GM12864 (cell line): ENCODE measurements at regions not wholly inside any gene's neighbourhood (a gene's known extent, or its start where the extent isn't known, plus 50 kb on each side); places are given as distances from the start of the nearest gene placed in this dataset.

Source experiments
- DNase-seq: peaks from one replicate; pipeline ENCODE4 v3.0.0-alpha.2; 2011; ENCODE audit warnings: low read depth
- H3K4me3 ChIP-seq: 2 replicates; pipeline ENCODE4 v1.5.1; 2011; ENCODE audit warnings: mild to moderate bottlenecking, low read depth, low read length, control low read depth
- CTCF ChIP-seq: IDR thresholded peaks from 2 replicates; pipeline ENCODE4 v1.5.1; 2011; ENCODE audit warnings: low read depth, mild to moderate bottlenecking, moderate library complexity, low read length, control low read depth, inconsistent platforms; ENCODE audit errors: missing control alignments

GRCh38 chr3:13214847-13215472 is 141.7 kb upstream of the IQSEC1 start:
- DNase-seq: no peak
- TF ChIP-seq CTCF: no peak

GRCh38 chr3:13213911-13214846 is 140.9 kb upstream of the IQSEC1 start:
- TF ChIP-seq CTCF: no peak
- no peak for DNase-seq
- no peak overlapping the region for H3K4me3 ChIP-seq

More at GRCh38 chr3:13214847-13215472, 141.7 kb upstream of the IQSEC1 start:
- H3K4me3 ChIP-seq: no peak overlapping the region

- no peak overlapping the region for H3K4me3 ChIP-seq
- TF ChIP-seq CTCF: no peak
- no peak for DNase-seq
Observed at GRCh38 chr3:13213490-13213889, 140.3 kb upstream of the IQSEC1 start.

- no peak for TF ChIP-seq CTCF
- H3K4me3 ChIP-seq: no peak overlapping the region
- DNase-seq: no peak
Observed at GRCh38 chr3:13211605-13212210, 138.5 kb upstream of the IQSEC1 start.

GRCh38 chr3:13210221-13210975 is 137.2 kb upstream of the IQSEC1 start:
- no peak for DNase-seq
- no peak for TF ChIP-seq CTCF

GRCh38 chr3:13209634-13209997 is 136.4 kb upstream of the IQSEC1 start:
- H3K4me3 ChIP-seq: no peak overlapping the region
- DNase-seq: no peak
- TF ChIP-seq CTCF: no peak

More at GRCh38 chr3:13210221-13210975, 137.2 kb upstream of the IQSEC1 start:
- H3K4me3 ChIP-seq: no peak overlapping the region
